Lower lobe of right lung (tissue), 2 donors: ENCODE measurements at regions not wholly inside any gene's neighbourhood (a gene's known extent, or its start where the extent isn't known, plus 50 kb on each side); places are given as distances from the start of the nearest gene placed in this dataset.
"Not testable (repeated sequence)": the region's sequence is repeated elsewhere in the genome, so short reads cannot be mapped to it uniquely, and the experiment has no call there.

ENCODE experiments used
- ATAC-seq, 2 donors: fragments of 200-7000 bp; cut with Tn5 transposase; one replicate each; pipeline ENCODE4 v1.9.1; 2020 to 2022; ENCODE audit warnings: mild to moderate bottlenecking in 2 of 2, moderate library complexity in 2 of 2
- DNase-seq: peaks from one replicate; pipeline ENCODE4 v3.0.0-alpha.2; 2020
- H3K27ac ChIP-seq: fragments of 200-600 bp; one replicate; pipeline ENCODE4 v1.8.0; 2022
- H3K27me3 ChIP-seq: fragments of 200-600 bp; one replicate; pipeline ENCODE4 v1.8.0; 2022; ENCODE audit warnings: low read depth
- H3K36me3 ChIP-seq: fragments of 200-600 bp; one replicate; pipeline ENCODE4 v1.8.0; 2022; ENCODE audit warnings: mild to moderate bottlenecking
- H3K4me1 ChIP-seq: fragments of 200-600 bp; one replicate; pipeline ENCODE4 v1.8.0; 2022
- H3K4me3 ChIP-seq: fragments of 200-600 bp; one replicate; pipeline ENCODE4 v1.8.0; 2022; ENCODE audit warnings: mild to moderate bottlenecking
- H3K9me3 ChIP-seq: fragments of 200-600 bp; one replicate; pipeline ENCODE4 v1.8.0; 2022
- intact Hi-C: fragments of 100-400 bp; cut with DNase I; formaldehyde crosslinking; loops from one replicate; pipeline ENCODE4 v1.11.0; 2022
- TF ChIP-seq, protein P1 (sequence below): fragments of 200-600 bp; IDR thresholded peaks from one replicate; pipeline ENCODE4 v1.8.0; 2022; ENCODE audit warnings: antibody characterized with exemption, mild to moderate bottlenecking
- donor health status: DM: no; HTN: yes; CAD: no; lungs with severe emphysema.

DNA sequence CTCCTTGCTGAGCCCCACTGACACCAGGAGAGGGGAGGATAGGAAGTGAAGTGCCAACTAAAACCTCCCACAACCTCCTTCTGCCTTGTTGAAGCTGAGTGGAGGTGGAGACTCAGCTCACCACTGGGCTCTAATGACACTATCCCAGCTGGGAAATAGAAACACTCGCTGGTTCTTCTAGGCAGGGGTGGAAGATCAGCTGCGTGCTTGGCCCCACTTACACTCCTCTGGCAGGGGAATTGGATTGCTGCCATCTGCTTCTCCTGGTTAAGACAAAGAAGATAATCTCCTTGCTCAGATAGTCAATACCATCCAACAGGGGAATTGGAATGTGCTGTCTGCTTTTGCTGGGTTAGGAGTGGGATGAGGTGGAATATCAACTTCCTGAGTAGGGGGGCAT lies 392.5 kb downstream of the ZNF674 start:
- H3K9me3 ChIP-seq = no peaks in the 10 kb centered on the region
- intact Hi-C loops = no loop called here
- no peak overlapping the region for H3K27ac ChIP-seq
- no peaks in the 10 kb centered on the region for H3K27me3 ChIP-seq
- DNase-seq (no peak), ATAC-seq (no peak)
- H3K4me1 ChIP-seq = no peaks in the 10 kb centered on the region
- no peak overlapping the region for H3K4me3 ChIP-seq
- TF ChIP-seq, protein P1, sequence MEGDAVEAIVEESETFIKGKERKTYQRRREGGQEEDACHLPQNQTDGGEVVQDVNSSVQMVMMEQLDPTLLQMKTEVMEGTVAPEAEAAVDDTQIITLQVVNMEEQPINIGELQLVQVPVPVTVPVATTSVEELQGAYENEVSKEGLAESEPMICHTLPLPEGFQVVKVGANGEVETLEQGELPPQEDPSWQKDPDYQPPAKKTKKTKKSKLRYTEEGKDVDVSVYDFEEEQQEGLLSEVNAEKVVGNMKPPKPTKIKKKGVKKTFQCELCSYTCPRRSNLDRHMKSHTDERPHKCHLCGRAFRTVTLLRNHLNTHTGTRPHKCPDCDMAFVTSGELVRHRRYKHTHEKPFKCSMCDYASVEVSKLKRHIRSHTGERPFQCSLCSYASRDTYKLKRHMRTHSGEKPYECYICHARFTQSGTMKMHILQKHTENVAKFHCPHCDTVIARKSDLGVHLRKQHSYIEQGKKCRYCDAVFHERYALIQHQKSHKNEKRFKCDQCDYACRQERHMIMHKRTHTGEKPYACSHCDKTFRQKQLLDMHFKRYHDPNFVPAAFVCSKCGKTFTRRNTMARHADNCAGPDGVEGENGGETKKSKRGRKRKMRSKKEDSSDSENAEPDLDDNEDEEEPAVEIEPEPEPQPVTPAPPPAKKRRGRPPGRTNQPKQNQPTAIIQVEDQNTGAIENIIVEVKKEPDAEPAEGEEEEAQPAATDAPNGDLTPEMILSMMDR = no peak
- no peaks in the 10 kb centered on the region for H3K36me3 ChIP-seq

DNA sequence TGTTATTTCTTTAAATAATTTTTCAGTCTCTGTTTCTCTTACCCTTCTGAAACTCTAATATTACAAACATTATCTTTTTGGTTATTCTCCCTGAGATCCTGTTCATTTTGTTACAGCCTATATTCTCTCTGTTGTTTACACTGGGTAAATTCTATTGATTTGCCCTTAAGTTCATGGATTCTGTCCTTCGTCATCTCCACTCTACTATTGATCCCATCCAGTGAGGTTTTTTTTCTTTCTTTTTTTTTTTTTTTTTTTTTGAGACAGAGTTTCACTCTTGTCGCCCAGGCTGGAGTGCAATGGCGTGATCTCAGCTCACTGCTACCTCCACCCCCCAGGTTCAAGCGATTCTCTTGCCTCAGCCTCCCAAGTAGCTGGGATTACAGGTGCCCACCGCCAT lies 393.9 kb downstream of the ZNF674 start:
- intact Hi-C loops, H3K4me1 ChIP-seq, H3K36me3 ChIP-seq, H3K4me3 ChIP-seq, H3K9me3 ChIP-seq, ATAC-seq, DNase-seq, H3K27ac ChIP-seq, H3K27me3 ChIP-seq: not testable (repeated sequence)

DNA sequence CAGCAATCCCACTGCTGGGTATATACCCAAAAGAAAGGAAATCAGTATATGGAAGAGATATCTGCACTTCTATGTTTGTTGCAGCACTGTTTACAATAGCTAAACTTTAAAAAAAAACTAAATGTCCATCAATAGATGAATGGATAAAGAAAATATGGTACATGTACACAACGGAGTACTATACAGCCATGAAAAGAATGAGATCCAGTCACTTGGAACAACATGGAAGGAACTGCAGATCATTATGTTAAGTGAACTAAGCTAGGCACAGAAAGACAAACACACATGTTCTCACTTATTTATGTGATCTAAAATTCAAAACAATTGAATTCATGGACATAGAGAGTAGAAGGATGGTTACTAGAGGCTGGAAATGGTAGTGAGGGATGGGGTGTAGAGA lies 400.7 kb downstream of the ZNF674 start:
- Histone ChIP-seq H3K27ac (no peak overlapping the region), H3K4me3 (no peak overlapping the region), H3K36me3 (no peaks in the 10 kb centered on the region), H3K9me3 (no peaks in the 10 kb centered on the region), H3K27me3 (no peaks in the 10 kb centered on the region), H3K4me1 (no peaks in the 10 kb centered on the region)
- TF ChIP-seq, protein P1 = no peak
- DNase-seq = no peak
- intact Hi-C loops = no loop called here
- ATAC-seq = no peak

DNA sequence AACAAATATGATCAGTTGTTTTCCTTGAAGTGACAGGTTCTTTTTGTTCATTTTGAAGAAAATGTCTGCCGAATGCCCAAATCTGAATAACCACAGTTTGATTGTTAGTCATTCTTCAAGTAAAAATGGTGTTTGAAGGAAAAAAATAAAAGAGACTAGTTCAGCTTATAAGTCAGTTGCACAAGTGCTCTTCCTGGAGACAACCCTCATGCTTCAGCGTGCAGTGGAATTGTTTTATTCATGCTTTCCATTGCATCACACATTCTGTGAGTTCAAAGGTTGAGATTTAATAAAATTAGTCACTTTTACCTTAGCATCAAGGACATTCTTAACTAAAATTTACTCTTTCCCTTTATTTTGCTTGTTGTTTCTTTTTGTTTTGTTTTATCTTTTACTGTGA lies 404.9 kb downstream of the ZNF674 start:
- H3K27ac ChIP-seq = no peak overlapping the region
- ATAC-seq (no peak), DNase-seq (no peak)
- intact Hi-C loops = no loop called here
- no peaks in the 10 kb centered on the region for H3K9me3 ChIP-seq
- no peaks in the 10 kb centered on the region for H3K27me3 ChIP-seq
- no peaks in the 10 kb centered on the region for H3K4me1 ChIP-seq
- TF ChIP-seq, protein P1 = no peak
- H3K4me3 ChIP-seq = no peak overlapping the region
- no peaks in the 10 kb centered on the region for H3K36me3 ChIP-seq

DNA sequence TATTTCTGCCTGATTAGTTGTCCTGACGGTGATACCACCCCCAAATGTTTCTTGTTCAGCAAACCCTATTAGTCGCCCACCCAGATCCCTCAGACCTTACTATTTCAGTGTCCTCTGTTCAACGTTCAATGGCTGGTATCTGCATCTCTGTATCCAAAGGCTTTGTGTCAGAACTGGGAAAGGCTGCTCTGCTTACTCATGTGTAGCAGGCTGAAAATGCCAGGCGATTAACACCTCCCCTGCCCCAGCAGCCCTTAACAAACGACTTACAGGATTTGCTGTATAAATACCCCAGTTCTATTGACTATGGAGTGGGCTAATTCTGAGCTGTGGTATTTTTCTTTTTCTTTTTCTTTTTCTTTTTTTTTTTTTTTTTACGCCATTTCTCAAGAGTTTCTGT lies 415.0 kb downstream of the ZNF674 start:
- no peaks in the 10 kb centered on the region for H3K9me3 ChIP-seq
- ATAC-seq = no peak
- intact Hi-C loops = no loop called here

DNA sequence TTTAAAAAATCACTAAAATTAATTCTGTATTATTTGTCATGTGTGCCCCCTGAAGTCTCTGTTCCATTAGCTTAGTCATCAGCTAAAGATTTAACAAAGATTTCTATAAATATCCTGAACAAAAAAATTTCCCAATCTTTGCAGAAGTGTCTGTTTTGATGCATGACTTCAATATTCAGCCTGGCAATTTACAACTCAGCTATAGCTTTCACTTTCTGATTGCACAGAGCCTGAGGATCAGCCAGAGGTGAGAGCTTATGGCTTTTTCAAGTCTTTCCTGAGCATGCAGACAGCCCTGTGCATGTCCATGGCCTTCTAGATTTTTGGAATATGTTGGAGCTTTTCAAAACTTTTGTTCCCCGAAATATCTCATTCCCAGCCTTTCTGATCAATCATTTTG lies 420.1 kb downstream of the ZNF674 start:
- no peak for DNase-seq
- no peaks in the 10 kb centered on the region for H3K36me3 ChIP-seq
- no peak overlapping the region for H3K4me3 ChIP-seq
- intact Hi-C loops = no loop called here
- no peaks in the 10 kb centered on the region for H3K9me3 ChIP-seq
- ATAC-seq = no peak
- H3K4me1 ChIP-seq = no peaks in the 10 kb centered on the region
- TF ChIP-seq, protein P1 = no peak
- no peak overlapping the region for H3K27ac ChIP-seq
- H3K27me3 ChIP-seq = no peaks in the 10 kb centered on the region

More for the DNA sequence above, 415.0 kb downstream of the ZNF674 start:
- Histone ChIP-seq H3K27me3 (no peaks in the 10 kb centered on the region), H3K4me3 (no peak overlapping the region), H3K4me1 (no peaks in the 10 kb centered on the region), H3K36me3 (no peaks in the 10 kb centered on the region), H3K27ac (no peak overlapping the region)
- TF ChIP-seq, protein P1 = no peak
- no peak for DNase-seq
